Adrenal gland (tissue), 5 donors: ENCODE measurements at regions not wholly inside any gene's neighbourhood (a gene's known extent, or its start where the extent isn't known, plus 50 kb on each side); places are given as distances from the start of the nearest gene placed in this dataset.

ENCODE experiments used
- CTCF ChIP-seq, 6 experiments: fragments of 450-650 bp in 4 of 6; fragments of 200-600 bp in 2 of 6; sonication (generic) in 1 of 6; IDR thresholded peaks; 1 replicate in 5 of 6; 2 replicates in 1 of 6; pipeline versions ENCODE4 v1.5.1 to v1.8.0; 2016 to 2021; ENCODE audit warnings: antibody characterized with exemption in 6 of 6, mild to moderate bottlenecking in 2 of 6, moderate library complexity in 1 of 6
- POLR2A ChIP-seq, 2 donors: fragments of 450-650 bp; IDR thresholded peaks; one replicate each; pipeline ENCODE4 v1.6.1; 2017; ENCODE audit warnings: antibody characterized with exemption in 2 of 2, mild to moderate bottlenecking in 2 of 2, moderate library complexity in 1 of 2
- donor health status: DM: no; HTN: no; CAD: no.

GRCh38 chr6:92377137-92377536, 1042.2 kb downstream of the EPHA7 start:
- TF ChIP-seq CTCF (IDR thresholded peaks at IDR 0.05): no peak
- no peak for TF ChIP-seq POLR2A (IDR thresholded peaks at IDR 0.05)
